Endothelial cell (in vitro differentiated cells): ENCODE measurements at regions not wholly inside any gene's neighbourhood (a gene's known extent, or its start where the extent isn't known, plus 50 kb on each side); places are given as distances from the start of the nearest gene placed in this dataset.

Experiments used
- DNase-seq: peaks from one replicate; pipeline ENCODE4 v3.0.0; 2021; ENCODE audit warnings: low spot score
- H3K27ac Mint-ChIP-seq: one replicate; pipeline ENCODE4 v1.8.0; 2021; ENCODE audit warnings: mixed read lengths, inconsistent platforms; ENCODE audit not compliant: unreplicated experiment
- H3K27me3 Mint-ChIP-seq: one replicate; pipeline ENCODE4 v1.8.0; 2021; ENCODE audit warnings: mild to moderate bottlenecking, moderate library complexity, mixed read lengths, inconsistent platforms; ENCODE audit not compliant: unreplicated experiment
- H3K36me3 Mint-ChIP-seq: one replicate; pipeline ENCODE4 v1.8.0; 2021; ENCODE audit warnings: mild to moderate bottlenecking, low read depth, mixed read lengths, inconsistent platforms; ENCODE audit not compliant: unreplicated experiment
- H3K4me1 Mint-ChIP-seq: one replicate; pipeline ENCODE4 v1.8.0; 2021; ENCODE audit warnings: mild to moderate bottlenecking, mixed read lengths, inconsistent platforms; ENCODE audit not compliant: unreplicated experiment
- H3K4me3 Mint-ChIP-seq: one replicate; pipeline ENCODE4 v1.8.0; 2021; ENCODE audit warnings: mild to moderate bottlenecking, mixed read lengths, inconsistent platforms; ENCODE audit not compliant: unreplicated experiment
- H3K9me3 Mint-ChIP-seq: one replicate; pipeline ENCODE4 v1.8.0; 2021; ENCODE audit warnings: mixed read lengths, inconsistent platforms; ENCODE audit not compliant: unreplicated experiment
- CTCF ChIP-seq: fragments of 200-600 bp; sonication (generic); IDR thresholded peaks from one replicate; pipeline ENCODE4 v1.5.0; 2021; ENCODE audit warnings: antibody characterized with exemption; ENCODE audit not compliant: unreplicated experiment

GRCh38 chr13:71117920-71118319 lies 749.1 kb downstream of the DACH1 start:
- no peak for DNase-seq
- Mint-ChIP-seq H3K36me3 (no peaks in the 10 kb centered on the region), H3K27me3 (no peaks in the 10 kb centered on the region), H3K4me1 (no peaks in the 10 kb centered on the region), H3K27ac (no peak overlapping the region), H3K9me3 (no peaks in the 10 kb centered on the region), H3K4me3 (no peak overlapping the region)
- no peak for TF ChIP-seq CTCF

GRCh38 chr13:71115301-71115700 lies 751.7 kb downstream of the DACH1 start:
- TF ChIP-seq CTCF = no peak
- Mint-ChIP-seq H3K4me3 (no peak overlapping the region), H3K27ac (no peak overlapping the region), H3K27me3 (no peaks in the 10 kb centered on the region), H3K4me1 (no peaks in the 10 kb centered on the region), H3K36me3 (no peaks in the 10 kb centered on the region), H3K9me3 (no peaks in the 10 kb centered on the region)
- DNase-seq = no peak

- Mint-ChIP-seq H3K4me1 (no peaks in the 10 kb centered on the region), H3K9me3 (no peaks in the 10 kb centered on the region), H3K4me3 (no peak overlapping the region), H3K36me3 (no peaks in the 10 kb centered on the region), H3K27me3 (no peaks in the 10 kb centered on the region), H3K27ac (no peak overlapping the region)
- TF ChIP-seq CTCF = no peak
- no peak for DNase-seq
Observed at GRCh38 chr13:71096421-71096820, 770.6 kb downstream of the DACH1 start.

- no peak overlapping the region for H3K27ac Mint-ChIP-seq
- H3K36me3 Mint-ChIP-seq = no peaks in the 10 kb centered on the region
- no peak for DNase-seq
- H3K4me1 Mint-ChIP-seq = no peaks in the 10 kb centered on the region
- no peak for TF ChIP-seq CTCF
- no peak overlapping the region for H3K4me3 Mint-ChIP-seq
- no peaks in the 10 kb centered on the region for H3K27me3 Mint-ChIP-seq
- no peaks in the 10 kb centered on the region for H3K9me3 Mint-ChIP-seq
Observed at GRCh38 chr13:71090990-71091389, 776.0 kb downstream of the DACH1 start.

GRCh38 chr13:71089056-71089455 lies 777.9 kb downstream of the DACH1 start:
- TF ChIP-seq CTCF = no peak
- no peak overlapping the region for H3K27ac Mint-ChIP-seq
- no peaks in the 10 kb centered on the region for H3K4me1 Mint-ChIP-seq
- H3K36me3 Mint-ChIP-seq = no peaks in the 10 kb centered on the region
- no peak for DNase-seq
- H3K4me3 Mint-ChIP-seq = no peak overlapping the region
- no peaks in the 10 kb centered on the region for H3K27me3 Mint-ChIP-seq
- no peaks in the 10 kb centered on the region for H3K9me3 Mint-ChIP-seq
